OCI-LY7 (cell line): ENCODE measurements at regions not wholly inside any gene's neighbourhood (a gene's known extent, or its start where the extent isn't known, plus 50 kb on each side); places are given as distances from the start of the nearest gene placed in this dataset.

Experiments
- BruUV-seq: library from RNA; stranded (reverse); fragments of 400-500 nt; replicated peaks from 2 replicates; lab custom pipeline; 2021; lab: Mats Ljungman, UMichigan
- CTCF ChIA-PET: fragments of 300-600 bp; sonication (Branson Sonifier 250); formaldehyde crosslinking; loops from one replicate; lab custom pipeline; 2022; ENCODE audit warnings: antibody characterized with exemption; ENCODE audit not compliant: unreplicated experiment; lab: Charles Lee
- POLR2A ChIA-PET: fragments of 300-600 bp; sonication (Branson Sonifier 250); formaldehyde crosslinking; loops from one replicate; lab custom pipeline; 2022; ENCODE audit warnings: antibody characterized with exemption; lab: Charles Lee
- DNase-seq: peaks from one replicate; pipeline ENCODE4 v3.0.0-alpha.2; 2015; ENCODE audit warnings: low spot score
- H2AFZ ChIP-seq: fragments of 200-600 bp; sonication (generic), shearing (Covaris generic); 2 replicates; pipeline ENCODE4 v1.6.1; 2014; ENCODE audit warnings: mild to moderate bottlenecking, antibody characterized with exemption, low read length, moderate library complexity
- H3K27ac ChIP-seq: fragments of 200-600 bp; sonication (generic); 2 replicates; pipeline ENCODE4 v1.5.1; 2014; ENCODE audit warnings: mixed run types, low read depth, mild to moderate bottlenecking, moderate library complexity, low read length, inconsistent platforms; ENCODE audit not compliant: poor library complexity, severe bottlenecking
- H3K36me3 ChIP-seq: fragments of 200-600 bp; sonication (generic); 2 replicates; pipeline ENCODE4 v1.6.1; 2014; ENCODE audit warnings: mild to moderate bottlenecking, antibody characterized with exemption, low read length, moderate library complexity, mixed read lengths; ENCODE audit not compliant: insufficient read depth
- H3K4me1 ChIP-seq: fragments of 200-600 bp; sonication (generic); 2 replicates; pipeline ENCODE4 v1.5.1; 2014; ENCODE audit warnings: mild to moderate bottlenecking, low read length; ENCODE audit not compliant: insufficient read depth, poor library complexity, severe bottlenecking
- H3K4me2 ChIP-seq: fragments of 200-600 bp; sonication (generic); 2 replicates; pipeline ENCODE4 v1.6.1; 2014; ENCODE audit warnings: mild to moderate bottlenecking, low read length
- H3K4me3 ChIP-seq: fragments of 200-600 bp; sonication (generic); 2 replicates; pipeline ENCODE4 v1.5.1; 2014; ENCODE audit warnings: mild to moderate bottlenecking, low read depth, low read length; ENCODE audit not compliant: poor library complexity, severe bottlenecking
- H3K79me2 ChIP-seq: fragments of 200-600 bp; sonication (generic); 2 replicates; pipeline ENCODE4 v1.6.1; 2016; ENCODE audit warnings: low read depth, mild to moderate bottlenecking, low read length, moderate library complexity, mixed read lengths; ENCODE audit not compliant: insufficient read depth
- H3K9me2 ChIP-seq: fragments of 200-600 bp; sonication (generic); 2 replicates; pipeline ENCODE4 v1.6.1; 2016; ENCODE audit warnings: mild to moderate bottlenecking, low read length, mixed read lengths; ENCODE audit not compliant: insufficient read depth
- H3K9me3 ChIP-seq: fragments of 200-600 bp; sonication (generic); 2 replicates; pipeline ENCODE4 v1.6.1; 2014; ENCODE audit warnings: mild to moderate bottlenecking, mixed run types, low read length, mixed read lengths
- H4K20me1 ChIP-seq: fragments of 200-600 bp; sonication (generic); 2 replicates; pipeline ENCODE4 v1.6.1; 2014; ENCODE audit warnings: mild to moderate bottlenecking, antibody characterized with exemption, low read length, moderate library complexity, mixed read lengths; ENCODE audit not compliant: insufficient read depth
- CTCF ChIP-seq: fragments of 200-600 bp; sonication (generic); conservative IDR thresholded peaks from 2 replicates; pipeline ENCODE4 v1.5.1; 2014; ENCODE audit warnings: mild to moderate bottlenecking, antibody characterized with exemption, low read length, moderate library complexity, mixed read lengths
- EZH2phosphoT487 ChIP-seq: fragments of 200-600 bp; sonication (generic); IDR thresholded peaks from 2 replicates; pipeline ENCODE4 v1.6.1; 2018; ENCODE audit warnings: low read depth, borderline replicate concordance, mild to moderate bottlenecking, mixed run types, antibody characterized with exemption, low read length, moderate library complexity, mixed read lengths
- intact Hi-C: fragments of 100-400 bp; cut with micrococcal nuclease; formaldehyde crosslinking; loops from one replicate; pipeline ENCODE4 v1.10.0; 2022; ENCODE audit not compliant: unreplicated experiment

GRCh38 chr5:130955041-130955440 is 210.0 kb downstream of the HINT1 start:
- Histone ChIP-seq H3K4me2 (no peak overlapping the region), H3K4me1 (no peaks in the 10 kb centered on the region), H3K27ac (no peak overlapping the region), H3K36me3 (no peaks in the 10 kb centered on the region), H4K20me1 (no peaks in the 10 kb centered on the region), H3K4me3 (no peak overlapping the region), H3K9me3 (no peaks in the 10 kb centered on the region), H2AFZ (no peak overlapping the region), H3K9me2 (no peaks in the 10 kb centered on the region), H3K79me2 (no peaks in the 10 kb centered on the region)
- no peak for DNase-seq
- TF ChIP-seq EZH2phosphoT487 = no peak
- no peak for TF ChIP-seq CTCF
- CTCF ChIA-PET = no interaction called here
- intact Hi-C loops = no loop called here
- POLR2A ChIA-PET = interaction anchor here (0.6 kb wide), 1 partner anchor 242 kb away, joined by 3 read pairs; no protein-coding TSS in a partner anchor
- no TSS peak for BruUV-seq

GRCh38 chr5:130954336-130954735 is 210.7 kb downstream of the HINT1 start:
- H3K4me1 ChIP-seq = no peaks in the 10 kb centered on the region
- H3K36me3 ChIP-seq = no peaks in the 10 kb centered on the region
- H3K4me3 ChIP-seq = no peak overlapping the region
- H3K27ac ChIP-seq = no peak overlapping the region
- H3K79me2 ChIP-seq = no peaks in the 10 kb centered on the region
- no peaks in the 10 kb centered on the region for H3K9me3 ChIP-seq
- TF ChIP-seq CTCF (no peak), EZH2phosphoT487 (no peak)
- H4K20me1 ChIP-seq = no peaks in the 10 kb centered on the region
- POLR2A ChIA-PET = no interaction called here
- no peaks in the 10 kb centered on the region for H3K9me2 ChIP-seq
- H2AFZ ChIP-seq = no peak overlapping the region
- no peak overlapping the region for H3K4me2 ChIP-seq
- no peak for DNase-seq
- intact Hi-C loops = no loop called here
- CTCF ChIA-PET = no interaction called here
- no TSS peak for BruUV-seq

- BruUV-seq = no TSS peak
- CTCF ChIA-PET = no interaction called here
- H4K20me1 ChIP-seq = no peaks in the 10 kb centered on the region
Measured at GRCh38 chr5:130939059-130939458, 226.0 kb downstream of the HINT1 start.

More at GRCh38 chr5:130939059-130939458, 226.0 kb downstream of the HINT1 start:
- Histone ChIP-seq H3K4me3 (no peak overlapping the region), H3K36me3 (no peaks in the 10 kb centered on the region), H3K9me2 (no peaks in the 10 kb centered on the region), H3K4me1 (no peaks in the 10 kb centered on the region), H3K79me2 (no peaks in the 10 kb centered on the region), H3K9me3 (no peaks in the 10 kb centered on the region), H3K4me2 (no peak overlapping the region), H3K27ac (no peak overlapping the region), H2AFZ (no peak overlapping the region)
- POLR2A ChIA-PET = interaction anchor here (0.7 kb wide), 1 partner anchor 161 kb away, joined by 3 read pairs; no protein-coding TSS in a partner anchor
- TF ChIP-seq EZH2phosphoT487 = no peak
- no peak for TF ChIP-seq CTCF
- DNase-seq = no peak
- intact Hi-C loops = no loop called here
